ENCODE measurements at regions not wholly inside any gene's neighbourhood (a gene's known extent, or its start where the extent isn't known, plus 50 kb on each side); places are given as distances from the start of the nearest gene placed in this dataset.

- no peaks in the 10 kb centered on the region for H3K9me2 ChIP-seq (ENCODE audit: insufficient read depth)
- Mint-ChIP-seq H3K27me3 (ENCODE audit: insufficient read depth, low read depth, poor library complexity) (no peaks in the 10 kb centered on the region), H3K27ac (0 out of 2 replicates have a peak overlapping the region, but pooled peaks have one; percentile 23), H3K36me3 (ENCODE audit: low read depth) (no peaks in the 10 kb centered on the region), H3K4me3 (no peak overlapping the region), H3K4me1 (peaks cover 31% of the 10 kb centered on the region), H3K9me3 (no peaks in the 10 kb centered on the region)
- H3K36me3 ChIP-seq (ENCODE audit: insufficient read depth): no peaks in the 10 kb centered on the region
- H2AFZ ChIP-seq: no peak overlapping the region
- ATAC-seq (no peak), DNase-seq (ENCODE audit: low spot score) (no peak)
- no peak overlapping the region for H3K27ac ChIP-seq (ENCODE audit: low read depth)
- TF ChIP-seq ETS1 (IDR thresholded peaks at IDR 0.05) (no peak), ZNF462 (CRISPR knock-in tag; IDR thresholded peaks at IDR 0.05) (no peak), NANOG (IDR thresholded peaks at IDR 0.05; ENCODE audit: borderline replicate concordance) (no peak), ZNF114 (CRISPR knock-in tag; IDR thresholded peaks at IDR 0.05) (no peak), ZNF331 (CRISPR knock-in tag; IDR thresholded peaks at IDR 0.05; ENCODE audit: low read depth) (no peak), POLR2AphosphoS5 (IDR thresholded peaks at IDR 0.05; ENCODE audit: low read depth) (no peak), EZH2phosphoT487 (IDR thresholded peaks at IDR 0.05; ENCODE audit: unreplicated experiment) (no peak), CREB1 (CRISPR knock-in tag; IDR thresholded peaks at IDR 0.05; ENCODE audit: low read depth) (no peak), STAT1 (IDR thresholded peaks at IDR 0.05; ENCODE audit: unreplicated experiment) (no peak), EZH2 (IDR thresholded peaks at IDR 0.05; ENCODE audit: low read depth, unreplicated experiment) (no peak), CTCF (conservative IDR thresholded peaks at IDR 0.05; ENCODE audit: low read depth in 2 of 2) (no peak)
- no peaks in the 10 kb centered on the region for H3K27me3 ChIP-seq (ENCODE audit: insufficient read depth)
- no peaks in the 10 kb centered on the region for H4K20me1 ChIP-seq (replicated peaks; ENCODE audit: insufficient read depth)
- H3K4me1 ChIP-seq (ENCODE audit: insufficient read depth): peaks cover 35% of the 10 kb centered on the region
- 0 out of 2 replicates have a peak, but pooled peaks cover 3% of the 10 kb centered on the region for H3F3A ChIP-seq (replicated peaks; ENCODE audit: low read depth)
- peaks cover 7% of the 10 kb centered on the region; the same call in 1 of the 2 replicates for H3K79me2 ChIP-seq (replicated peaks; ENCODE audit: insufficient read depth)
- no peak overlapping the region for H3K4me2 ChIP-seq
- no peak overlapping the region for H3K4me3 ChIP-seq
Measured at GRCh38 chr6:144641286-144641685, 356.2 kb downstream of the UTRN start.

Data from GM23338 (cell line).